ENCODE measurements at regions not wholly inside any gene's neighbourhood (a gene's known extent, or its start where the extent isn't known, plus 50 kb on each side); places are given as distances from the start of the nearest gene placed in this dataset.

DNA sequence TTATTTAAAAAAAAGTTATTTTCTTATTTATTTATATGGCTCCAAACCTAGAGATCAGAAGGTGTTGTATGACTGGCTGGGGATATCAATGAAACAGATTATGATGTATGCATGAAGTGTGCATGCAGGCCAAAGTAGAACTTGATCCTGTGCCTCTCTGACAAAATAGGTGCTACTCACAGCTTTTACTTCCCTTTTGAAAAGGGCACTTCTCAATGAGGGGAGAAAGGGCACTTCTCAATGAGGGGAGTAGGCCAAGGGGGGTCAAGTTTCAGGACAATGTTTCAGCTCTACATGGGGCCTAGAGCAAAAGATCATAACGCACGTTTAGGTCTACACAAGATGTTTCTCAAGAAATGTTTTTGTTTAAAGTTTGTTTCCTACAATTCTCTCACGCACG is 397.5 kb downstream of the ETS1 start:
- TF ChIP-seq, protein P1, sequence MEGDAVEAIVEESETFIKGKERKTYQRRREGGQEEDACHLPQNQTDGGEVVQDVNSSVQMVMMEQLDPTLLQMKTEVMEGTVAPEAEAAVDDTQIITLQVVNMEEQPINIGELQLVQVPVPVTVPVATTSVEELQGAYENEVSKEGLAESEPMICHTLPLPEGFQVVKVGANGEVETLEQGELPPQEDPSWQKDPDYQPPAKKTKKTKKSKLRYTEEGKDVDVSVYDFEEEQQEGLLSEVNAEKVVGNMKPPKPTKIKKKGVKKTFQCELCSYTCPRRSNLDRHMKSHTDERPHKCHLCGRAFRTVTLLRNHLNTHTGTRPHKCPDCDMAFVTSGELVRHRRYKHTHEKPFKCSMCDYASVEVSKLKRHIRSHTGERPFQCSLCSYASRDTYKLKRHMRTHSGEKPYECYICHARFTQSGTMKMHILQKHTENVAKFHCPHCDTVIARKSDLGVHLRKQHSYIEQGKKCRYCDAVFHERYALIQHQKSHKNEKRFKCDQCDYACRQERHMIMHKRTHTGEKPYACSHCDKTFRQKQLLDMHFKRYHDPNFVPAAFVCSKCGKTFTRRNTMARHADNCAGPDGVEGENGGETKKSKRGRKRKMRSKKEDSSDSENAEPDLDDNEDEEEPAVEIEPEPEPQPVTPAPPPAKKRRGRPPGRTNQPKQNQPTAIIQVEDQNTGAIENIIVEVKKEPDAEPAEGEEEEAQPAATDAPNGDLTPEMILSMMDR (IDR thresholded peaks at IDR 0.05) = no peak
- no peak for TF ChIP-seq RFX5 (IDR thresholded peaks at IDR 0.05)
- TF ChIP-seq, protein P2, sequence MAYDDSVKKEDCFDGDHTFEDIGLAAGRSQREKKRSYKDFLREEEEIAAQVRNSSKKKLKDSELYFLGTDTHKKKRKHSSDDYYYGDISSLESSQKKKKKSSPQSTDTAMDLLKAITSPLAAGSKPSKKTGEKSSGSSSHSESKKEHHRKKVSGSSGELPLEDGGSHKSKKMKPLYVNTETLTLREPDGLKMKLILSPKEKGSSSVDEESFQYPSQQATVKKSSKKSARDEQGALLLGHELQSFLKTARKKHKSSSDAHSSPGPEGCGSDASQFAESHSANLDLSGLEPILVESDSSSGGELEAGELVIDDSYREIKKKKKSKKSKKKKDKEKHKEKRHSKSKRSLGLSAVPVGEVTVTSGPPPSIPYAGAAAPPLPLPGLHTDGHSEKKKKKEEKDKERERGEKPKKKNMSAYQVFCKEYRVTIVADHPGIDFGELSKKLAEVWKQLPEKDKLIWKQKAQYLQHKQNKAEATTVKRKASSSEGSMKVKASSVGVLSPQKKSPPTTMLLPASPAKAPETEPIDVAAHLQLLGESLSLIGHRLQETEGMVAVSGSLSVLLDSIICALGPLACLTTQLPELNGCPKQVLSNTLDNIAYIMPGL (CRISPR knock-in tag; IDR thresholded peaks at IDR 0.05; ENCODE audit: borderline replicate concordance) = no peak
- no peak for TF ChIP-seq MYC (IDR thresholded peaks at IDR 0.05; ENCODE audit: borderline replicate concordance, low read length)
- TF ChIP-seq MAFK (IDR thresholded peaks at IDR 0.05; ENCODE audit: partially characterized antibody) = no peak
- TF ChIP-seq POLR2A (IDR thresholded peaks at IDR 0.05; ENCODE audit: low read length) = no peak
- no peak for TF ChIP-seq EP300 (IDR thresholded peaks at IDR 0.05)
- no peak for TF ChIP-seq JUNB (IDR thresholded peaks at IDR 0.05)
